IPS-18a (cell line): ENCODE measurements at regions not wholly inside any gene's neighbourhood (a gene's known extent, or its start where the extent isn't known, plus 50 kb on each side); places are given as distances from the start of the nearest gene placed in this dataset.

Experiments used
- H3K27ac ChIP-seq: one replicate; pipeline ENCODE4 v1.5.1; 2013; ENCODE audit warnings: low read length
- H3K27me3 ChIP-seq: one replicate; pipeline ENCODE4 v1.6.1; 2013; ENCODE audit warnings: mild to moderate bottlenecking, low read length; ENCODE audit not compliant: control insufficient read depth, insufficient read depth
- H3K36me3 ChIP-seq: one replicate; pipeline ENCODE4 v1.6.1; 2013; ENCODE audit warnings: low read depth, low read length; ENCODE audit not compliant: control insufficient read depth
- H3K4me1 ChIP-seq: one replicate; pipeline ENCODE4 v1.6.1; 2013; ENCODE audit warnings: low read depth, low read length; ENCODE audit not compliant: control insufficient read depth
- H3K4me3 ChIP-seq: one replicate; pipeline ENCODE4 v1.5.1; 2013; ENCODE audit warnings: low read length
- H3K9ac ChIP-seq: one replicate; pipeline ENCODE4 v1.6.1; 2013; ENCODE audit warnings: mild to moderate bottlenecking, low read length, moderate library complexity
- H3K9me3 ChIP-seq: one replicate; pipeline ENCODE4 v1.6.1; 2013; ENCODE audit warnings: low read depth, low read length; ENCODE audit not compliant: control insufficient read depth

DNA sequence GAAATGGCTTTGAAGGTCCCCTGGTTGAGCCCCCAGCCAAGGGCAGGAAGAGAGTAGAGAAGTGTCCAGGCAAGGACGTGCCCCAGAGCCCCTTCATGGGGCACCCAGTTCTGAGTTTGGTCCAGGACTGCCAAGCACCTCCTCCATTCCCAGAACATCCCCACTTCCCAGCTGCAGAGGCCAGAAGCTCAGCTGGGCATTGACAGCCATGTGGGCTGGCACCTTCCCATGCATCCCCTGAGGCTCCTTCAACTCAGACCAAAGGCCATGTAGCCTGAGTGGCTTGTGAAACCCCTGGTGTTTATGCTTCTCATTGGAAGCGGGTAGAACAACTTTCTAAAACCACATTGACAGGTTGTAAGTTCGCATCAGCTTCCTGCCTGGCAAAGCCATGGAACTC, 789.6 kb downstream of the TBC1D22A start:
- no peaks in the 10 kb centered on the region for H3K4me1 ChIP-seq
- no peak overlapping the region for H3K27ac ChIP-seq
- no peaks in the 10 kb centered on the region for H3K27me3 ChIP-seq
- peaks cover 6% of the 10 kb centered on the region for H3K9me3 ChIP-seq
- H3K36me3 ChIP-seq = no peaks in the 10 kb centered on the region
- no peak overlapping the region for H3K4me3 ChIP-seq
- H3K9ac ChIP-seq = no peak overlapping the region

DNA sequence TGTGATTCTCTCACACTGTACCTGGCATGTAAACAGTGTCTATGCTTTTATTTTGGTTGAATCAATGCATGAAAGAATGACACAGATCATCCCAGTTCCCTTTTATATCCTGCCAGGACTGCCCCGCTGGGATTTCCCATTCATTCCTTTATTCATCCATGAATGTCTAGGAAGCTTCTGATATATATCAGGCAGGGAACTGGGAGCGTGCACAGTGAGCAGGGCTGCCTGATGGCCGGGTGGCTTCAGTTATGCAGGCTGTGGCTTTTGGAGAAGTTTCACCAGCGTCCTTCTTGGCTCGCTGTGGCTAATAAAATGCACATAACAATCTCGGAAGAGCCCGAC, 789.0 kb downstream of the TBC1D22A start:
- Histone ChIP-seq H3K9me3 (peaks cover 4% of the 10 kb centered on the region), H3K27ac (no peak overlapping the region)

DNA sequence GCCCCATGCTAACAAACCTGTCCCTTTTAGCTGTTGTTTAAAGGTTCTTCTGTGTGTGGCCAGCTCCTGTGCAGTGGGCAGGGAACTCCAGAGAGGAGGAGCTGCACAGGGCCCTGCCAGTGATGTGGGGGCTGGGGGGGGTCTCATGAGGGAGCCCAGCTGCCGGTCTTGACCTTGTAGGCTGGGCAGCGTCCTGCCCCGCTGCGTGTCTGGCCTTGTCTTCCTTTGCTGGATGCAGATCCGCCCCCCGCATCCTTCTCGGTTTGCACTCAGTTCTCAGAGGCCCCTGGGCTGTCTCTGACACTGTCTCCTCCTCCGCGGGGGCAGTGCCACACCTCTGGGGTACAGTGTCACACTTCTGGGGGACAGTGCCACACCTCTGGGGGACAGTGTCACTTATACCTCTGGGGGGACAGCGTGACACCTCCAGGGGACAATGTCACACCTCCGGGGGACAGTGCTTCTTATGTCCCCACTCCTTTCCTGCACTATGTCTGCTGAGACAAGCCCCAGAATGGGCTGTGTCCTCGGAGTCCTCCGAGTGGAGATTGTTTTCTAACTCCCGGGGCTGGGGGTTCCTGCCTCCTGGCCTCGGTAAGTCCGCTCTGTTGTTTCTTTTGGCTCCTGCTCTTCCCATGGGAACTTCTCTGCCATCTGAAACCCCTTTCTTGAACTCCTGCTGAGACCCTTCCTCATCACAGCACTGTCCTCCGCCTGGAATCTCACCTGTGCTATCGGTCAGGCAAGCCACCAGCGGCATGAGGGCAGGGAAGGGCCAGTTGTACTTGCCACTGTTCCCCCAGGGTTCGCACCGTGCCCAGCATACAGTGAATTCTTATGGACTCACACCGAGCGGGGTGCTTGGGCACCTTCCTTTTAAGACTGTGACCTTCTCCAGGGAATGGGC, 788.3 kb downstream of the TBC1D22A start:
- H3K9me3 ChIP-seq = peaks cover 10% of the 10 kb centered on the region
- no peak overlapping the region for H3K4me3 ChIP-seq
- no peaks in the 10 kb centered on the region for H3K27me3 ChIP-seq
- no peak overlapping the region for H3K9ac ChIP-seq
- no peaks in the 10 kb centered on the region for H3K4me1 ChIP-seq
- H3K36me3 ChIP-seq = no peaks in the 10 kb centered on the region
- H3K27ac ChIP-seq = no peak overlapping the region

More for the DNA sequence above, 789.0 kb downstream of the TBC1D22A start:
- Histone ChIP-seq H3K4me1 (no peaks in the 10 kb centered on the region), H3K27me3 (no peaks in the 10 kb centered on the region), H3K36me3 (no peaks in the 10 kb centered on the region), H3K9ac (no peak overlapping the region), H3K4me3 (no peak overlapping the region)

DNA sequence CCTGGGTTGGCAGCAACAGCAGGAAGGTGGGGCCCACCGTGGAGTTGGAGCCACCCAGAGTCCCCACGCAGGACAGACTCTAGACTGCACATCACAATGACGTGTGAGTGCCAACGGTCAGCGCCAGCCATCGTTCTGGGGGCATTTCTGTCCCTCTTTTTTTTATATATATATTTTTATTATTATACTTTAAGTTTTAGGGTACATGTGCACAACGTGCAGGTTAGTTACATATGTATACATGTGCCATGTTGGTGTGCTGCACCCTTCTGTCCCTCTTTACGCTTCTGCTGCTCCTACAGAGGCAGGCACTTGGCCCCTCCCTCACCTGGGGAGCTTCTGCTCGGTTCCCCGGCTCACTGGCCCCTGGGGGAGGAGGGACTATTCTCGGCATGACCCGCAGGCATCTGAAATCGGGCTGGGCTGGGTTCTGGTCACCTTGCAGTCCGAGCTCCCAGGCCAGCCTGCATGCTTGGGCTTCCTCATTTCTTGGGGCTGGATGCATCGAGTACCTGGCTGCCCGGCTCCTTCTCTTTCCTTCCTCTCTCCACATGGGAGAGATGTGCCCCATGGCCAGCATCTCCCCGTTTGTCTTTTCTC, 787.4 kb downstream of the TBC1D22A start:
- Histone ChIP-seq H3K9me3 (peaks cover 15% of the 10 kb centered on the region), H3K27me3 (no peaks in the 10 kb centered on the region), H3K9ac (no peak overlapping the region), H3K27ac (no peak overlapping the region), H3K36me3 (no peaks in the 10 kb centered on the region), H3K4me3 (no peak overlapping the region), H3K4me1 (no peaks in the 10 kb centered on the region)

DNA sequence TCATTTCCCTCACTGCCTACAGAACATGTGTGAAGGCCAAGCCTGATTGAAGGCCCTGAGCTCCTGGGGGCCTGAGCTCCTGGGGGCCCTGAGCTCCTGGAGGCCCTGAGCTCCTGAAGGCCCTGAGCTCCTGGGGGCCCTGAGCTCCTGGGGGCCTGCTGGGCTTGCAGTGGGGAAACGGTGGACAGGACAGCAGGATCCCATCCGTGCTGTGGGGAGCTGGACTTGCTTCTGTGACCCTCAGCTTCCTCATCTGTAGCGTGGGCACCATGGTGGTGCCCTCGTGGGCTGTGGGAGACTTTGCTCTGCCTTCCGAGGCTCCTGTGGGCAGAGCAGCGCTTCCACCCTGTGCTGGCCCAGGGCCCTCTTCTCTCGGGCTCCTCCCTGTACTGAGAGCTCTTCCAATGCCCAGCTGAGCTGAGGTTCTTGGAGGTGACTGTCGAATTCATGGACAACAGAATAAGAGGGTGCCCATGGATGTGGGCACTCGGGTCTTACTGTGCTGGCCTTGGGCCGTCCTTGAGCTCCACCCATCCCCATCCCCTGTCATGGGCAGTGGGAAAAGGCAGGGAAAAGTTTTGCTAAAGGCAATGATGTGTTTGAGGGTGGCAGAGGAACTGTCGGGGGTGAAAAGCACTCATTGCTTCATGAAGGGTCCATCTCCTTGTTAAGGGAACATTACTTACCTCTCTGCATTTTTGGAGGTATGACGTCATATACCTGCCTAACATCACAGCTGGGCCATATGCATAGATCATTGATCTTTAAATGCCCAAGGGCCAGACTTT, 786.7 kb downstream of the TBC1D22A start:
- no peak overlapping the region for H3K9ac ChIP-seq
- no peaks in the 10 kb centered on the region for H3K27me3 ChIP-seq
- no peak overlapping the region for H3K27ac ChIP-seq
- peaks cover 16% of the 10 kb centered on the region for H3K9me3 ChIP-seq
- no peak overlapping the region for H3K4me3 ChIP-seq
- no peaks in the 10 kb centered on the region for H3K36me3 ChIP-seq
- no peaks in the 10 kb centered on the region for H3K4me1 ChIP-seq

DNA sequence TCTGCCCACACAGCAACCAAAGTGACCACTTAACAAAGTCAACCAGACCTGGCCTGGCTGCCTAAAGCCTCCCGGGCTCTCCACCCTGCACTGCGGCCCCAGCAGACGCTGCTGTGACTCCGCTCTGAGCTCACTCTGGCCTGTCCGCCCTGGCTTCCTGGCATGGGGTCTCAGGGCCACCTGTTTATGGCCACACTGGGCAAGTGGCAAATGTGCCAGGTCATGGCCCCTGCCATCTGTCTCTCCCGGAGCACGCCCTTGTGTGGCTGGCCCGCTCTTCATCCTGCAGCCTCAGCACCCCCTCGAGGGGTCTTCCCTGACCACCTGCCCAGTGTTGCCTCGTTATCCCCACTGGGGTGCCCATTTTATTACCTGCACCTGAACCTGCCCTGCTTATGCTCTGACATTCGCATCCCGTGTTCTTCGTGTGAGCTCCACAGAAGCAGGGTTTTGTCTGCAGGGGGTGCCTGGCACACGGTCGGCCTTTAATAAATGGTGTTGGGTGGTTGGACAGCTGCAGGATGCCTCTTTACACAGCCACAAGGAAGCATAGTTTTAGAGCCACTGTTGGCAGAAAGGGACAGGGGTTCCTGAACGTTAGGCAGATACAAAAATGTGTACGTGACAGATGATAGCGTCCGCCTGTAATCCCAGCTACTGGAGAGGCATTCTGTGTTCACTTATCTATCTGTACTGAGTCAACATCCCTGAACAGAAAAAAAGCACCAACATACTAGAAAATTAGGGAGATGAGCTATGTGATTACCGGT, 785.6 kb downstream of the TBC1D22A start:
- no peak overlapping the region for H3K27ac ChIP-seq
- peaks cover 21% of the 10 kb centered on the region for H3K9me3 ChIP-seq
- H3K4me3 ChIP-seq = no peak overlapping the region
- no peaks in the 10 kb centered on the region for H3K4me1 ChIP-seq
- no peaks in the 10 kb centered on the region for H3K27me3 ChIP-seq
- no peaks in the 10 kb centered on the region for H3K36me3 ChIP-seq
- no peak overlapping the region for H3K9ac ChIP-seq

DNA sequence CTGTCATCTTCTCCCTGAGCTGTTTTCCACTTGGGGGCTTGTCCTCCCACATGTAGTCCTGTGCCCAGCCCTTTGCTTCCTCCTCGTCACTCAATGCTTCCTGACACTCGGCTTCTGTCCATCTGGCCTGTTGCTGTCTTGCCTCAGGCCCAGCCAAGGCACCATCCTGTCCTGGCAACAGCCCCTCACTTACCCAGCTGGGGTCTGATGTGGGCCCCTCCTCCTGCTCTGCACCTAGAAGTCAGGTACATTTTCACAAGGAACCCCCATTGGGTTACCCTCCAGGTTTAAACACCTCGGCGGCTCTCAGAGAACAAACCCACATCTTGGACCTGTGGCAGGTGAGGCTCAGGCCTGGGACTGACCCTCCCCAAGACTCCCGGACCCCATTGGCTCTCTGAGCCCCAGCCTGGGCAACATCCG, 784.8 kb downstream of the TBC1D22A start:
- Histone ChIP-seq H3K36me3 (no peaks in the 10 kb centered on the region), H3K9ac (no peak overlapping the region), H3K9me3 (peaks cover 25% of the 10 kb centered on the region), H3K27ac (no peak overlapping the region), H3K4me1 (no peaks in the 10 kb centered on the region), H3K4me3 (no peak overlapping the region), H3K27me3 (no peaks in the 10 kb centered on the region)

DNA sequence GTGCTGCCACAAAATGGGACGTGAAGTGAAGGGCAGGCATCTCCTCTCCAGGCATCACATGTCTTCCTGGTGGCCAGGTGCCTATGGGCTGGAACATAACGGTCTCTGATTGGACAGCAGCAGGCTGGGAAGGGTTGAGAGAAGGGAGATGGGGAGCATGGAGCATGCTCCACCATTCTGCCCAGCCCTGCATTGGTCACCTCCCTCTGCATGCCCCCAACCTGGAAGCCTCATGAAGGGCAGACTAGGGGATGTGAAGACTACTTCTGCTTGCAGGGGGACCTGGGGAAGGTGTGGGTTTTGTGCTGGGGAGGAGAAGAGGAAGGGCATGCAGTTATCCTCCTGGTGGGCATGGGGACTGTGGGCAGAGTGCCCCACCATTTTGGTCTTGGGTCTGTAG, 782.2 kb downstream of the TBC1D22A start:
- Histone ChIP-seq H3K36me3 (no peaks in the 10 kb centered on the region), H3K9ac (no peak overlapping the region), H3K27me3 (no peaks in the 10 kb centered on the region), H3K4me1 (no peaks in the 10 kb centered on the region), H3K27ac (no peak overlapping the region), H3K9me3 (peaks cover 29% of the 10 kb centered on the region), H3K4me3 (no peak overlapping the region)

DNA sequence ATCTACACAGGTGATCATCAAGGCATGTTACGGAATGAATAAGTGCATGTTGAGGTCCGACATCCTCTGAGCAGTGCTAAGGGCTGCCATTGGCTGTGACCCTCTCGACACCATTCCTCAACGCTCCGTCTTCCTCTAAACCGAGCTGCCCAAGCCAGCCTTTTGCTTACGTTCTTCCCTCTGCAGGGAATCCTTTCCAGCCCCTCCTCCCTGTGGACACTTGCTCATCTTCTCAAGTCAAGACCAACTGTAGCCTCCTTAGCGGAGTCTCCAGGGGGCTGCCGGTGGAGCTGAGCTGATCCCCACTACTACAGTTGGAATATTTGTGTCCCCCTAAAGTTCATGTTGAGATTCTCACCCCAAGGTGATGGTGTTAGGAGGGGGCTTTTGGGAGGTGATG, 781.0 kb downstream of the TBC1D22A start:
- Histone ChIP-seq H3K27ac (no peak overlapping the region), H3K36me3 (no peaks in the 10 kb centered on the region), H3K9ac (no peak overlapping the region), H3K9me3 (peaks cover 30% of the 10 kb centered on the region), H3K4me3 (no peak overlapping the region), H3K4me1 (no peaks in the 10 kb centered on the region), H3K27me3 (no peaks in the 10 kb centered on the region)

DNA sequence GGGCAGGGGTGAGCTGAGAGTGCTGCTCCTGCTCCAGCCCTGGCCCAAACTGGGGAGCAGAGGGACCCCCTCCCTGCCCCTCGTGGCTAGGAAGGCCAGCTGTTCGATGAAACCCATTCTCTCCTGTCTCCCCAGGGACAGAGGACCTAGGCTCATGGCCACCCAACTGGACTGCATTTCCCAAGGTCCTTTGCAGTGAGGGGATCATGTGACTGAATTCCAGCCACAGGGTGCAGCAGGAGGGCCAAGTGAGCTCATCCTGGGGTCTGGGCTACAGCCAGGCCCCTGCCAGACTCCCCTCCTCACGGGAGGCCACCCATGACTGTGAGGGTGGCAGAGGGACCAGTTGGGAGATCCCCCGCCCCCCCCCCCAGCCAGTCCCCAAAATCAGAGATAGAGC, 777.6 kb downstream of the TBC1D22A start:
- H3K4me3 ChIP-seq = no peak overlapping the region
- peaks cover 42% of the 10 kb centered on the region for H3K9me3 ChIP-seq
- no peaks in the 10 kb centered on the region for H3K36me3 ChIP-seq
- no peaks in the 10 kb centered on the region for H3K4me1 ChIP-seq
- H3K27me3 ChIP-seq = no peaks in the 10 kb centered on the region
- no peak overlapping the region for H3K9ac ChIP-seq
- H3K27ac ChIP-seq = no peak overlapping the region

DNA sequence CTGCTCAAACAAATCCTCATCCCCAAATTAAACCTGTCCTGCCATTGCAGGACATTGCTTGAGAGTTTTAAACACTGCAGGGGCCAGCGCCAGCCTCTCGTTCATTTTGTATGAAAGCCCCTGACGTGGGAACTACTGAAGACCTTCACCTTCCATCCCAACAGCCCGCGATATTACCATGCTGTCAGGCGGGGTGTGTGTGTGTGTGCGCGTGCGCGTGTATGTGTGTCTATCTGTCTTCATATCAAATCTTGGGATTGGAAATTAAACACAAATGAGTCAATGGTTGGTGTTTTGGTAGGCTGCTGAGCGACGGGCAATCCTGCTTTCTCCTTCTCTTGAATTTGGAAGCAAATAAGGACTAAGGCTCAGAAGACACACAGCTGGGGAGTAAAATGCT, 776.9 kb downstream of the TBC1D22A start:
- H3K4me3 ChIP-seq = no peak overlapping the region
- peaks cover 45% of the 10 kb centered on the region for H3K9me3 ChIP-seq

More for the DNA sequence above, 776.9 kb downstream of the TBC1D22A start:
- no peaks in the 10 kb centered on the region for H3K27me3 ChIP-seq
- no peak overlapping the region for H3K27ac ChIP-seq
- H3K36me3 ChIP-seq = no peaks in the 10 kb centered on the region
- H3K4me1 ChIP-seq = no peaks in the 10 kb centered on the region
- H3K9ac ChIP-seq = no peak overlapping the region
